ENCODE measurements at regions not wholly inside any gene's neighbourhood (a gene's known extent, or its start where the extent isn't known, plus 50 kb on each side); places are given as distances from the start of the nearest gene placed in this dataset.

DNA sequence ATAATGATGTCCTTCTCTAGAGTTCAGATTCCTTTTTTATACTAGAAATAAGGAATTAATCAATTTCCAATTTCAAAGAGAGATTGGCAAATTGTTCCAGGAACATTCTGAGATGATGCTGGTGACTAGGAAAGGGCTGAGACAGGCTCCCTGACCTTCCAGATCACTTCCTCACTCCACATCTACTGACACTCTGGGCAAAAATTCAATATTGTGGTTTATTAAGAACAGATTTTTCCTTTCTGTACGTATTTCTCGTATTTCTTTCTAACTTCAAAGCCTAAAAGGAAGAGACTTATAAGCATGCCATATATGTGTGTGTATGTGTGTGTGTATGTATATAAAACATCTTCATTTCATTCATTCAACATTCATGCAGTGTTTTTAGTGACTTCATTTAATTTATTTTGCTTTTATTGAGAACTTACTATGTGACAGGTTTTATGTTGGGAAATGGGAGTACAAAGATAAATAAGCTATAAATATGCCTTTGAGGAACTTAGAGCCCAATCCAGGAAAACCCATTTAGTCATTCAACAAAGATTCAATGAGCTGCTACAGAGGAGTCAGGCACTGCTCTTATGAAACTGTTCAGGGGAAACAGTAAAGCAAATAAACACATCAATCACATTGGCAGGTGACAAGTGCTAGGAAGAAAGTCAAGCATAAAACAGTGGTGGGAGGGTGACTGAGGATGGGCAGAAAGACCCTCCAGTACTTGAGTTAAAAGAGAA is 137.9 kb downstream of the RDH14 start:
- Histone ChIP-seq H3K4me1 (ENCODE audit: control insufficient read depth, low read length) (no peaks in the 10 kb centered on the region), H3K36me3 (ENCODE audit: control insufficient read depth, low read length) (no peaks in the 10 kb centered on the region), H3K27me3 (ENCODE audit: control insufficient read depth, low read length) (no peaks in the 10 kb centered on the region), H3K79me2 (ENCODE audit: control insufficient read depth, low read length) (no peaks in the 10 kb centered on the region), H3K27ac (ENCODE audit: low read depth, low read length) (no peak overlapping the region), H3K9me2 (replicated peaks; ENCODE audit: control insufficient read depth, low read length) (no peaks in the 10 kb centered on the region), H4K20me1 (ENCODE audit: control insufficient read depth, insufficient read depth, low read depth, low read length) (no peaks in the 10 kb centered on the region), H3K4me3 (ENCODE audit: low read length) (no peak overlapping the region), H3F3A (ENCODE audit: control insufficient read depth, insufficient read depth) (no peaks in the 10 kb centered on the region), H3K4me2 (ENCODE audit: low read length) (no peak overlapping the region), H3K9me3 (ENCODE audit: control insufficient read depth, insufficient read depth, low read length) (no peaks in the 10 kb centered on the region)
- TF ChIP-seq EZH2phosphoT487 (IDR thresholded peaks at IDR 0.05; ENCODE audit: borderline replicate concordance, low read length) (no peak), CTCF (IDR thresholded peaks at IDR 0.05; ENCODE audit: low read depth, low read length, poor library complexity, severe bottlenecking) (no peak)

DNA sequence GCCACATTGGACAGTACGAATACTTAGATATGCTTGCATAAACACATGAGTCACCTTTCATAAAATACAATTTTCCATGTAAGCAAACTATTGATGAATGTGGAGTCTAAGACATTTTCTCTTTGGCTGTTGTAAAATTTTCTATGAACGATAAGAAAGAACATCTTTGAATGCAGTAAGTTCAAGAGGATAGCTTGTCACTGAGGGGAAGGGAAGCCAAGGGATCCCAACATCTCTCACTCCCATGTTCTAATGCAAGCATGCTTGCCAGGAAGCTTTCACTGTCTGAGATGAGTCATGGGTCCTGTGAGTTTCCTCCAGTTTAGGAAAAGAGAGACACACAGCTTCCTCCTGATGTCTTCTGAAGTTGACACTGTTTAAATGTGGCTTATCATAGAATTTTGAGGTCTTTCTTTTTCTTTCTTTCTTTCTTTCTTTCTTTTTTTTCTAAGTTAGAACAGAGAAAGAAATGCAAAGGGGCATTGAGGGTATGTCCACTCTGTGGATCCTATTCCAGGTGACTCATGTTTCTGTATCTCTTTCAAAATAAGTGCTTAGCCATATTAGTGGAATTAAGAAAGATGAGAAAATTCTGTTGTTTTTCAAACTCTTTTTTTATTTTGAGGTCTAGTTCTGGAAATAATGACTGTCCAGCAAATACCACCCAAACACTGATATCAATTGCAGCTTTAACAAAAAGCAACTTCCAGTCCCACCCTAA is 146.6 kb downstream of the RDH14 start:
- H3K27ac ChIP-seq (ENCODE audit: low read depth, low read length) = no peak overlapping the region

GRCh38 chr2:18412980-18413675 is 147.3 kb downstream of the RDH14 start:
- no peaks in the 10 kb centered on the region for H3K79me2 ChIP-seq (ENCODE audit: control insufficient read depth, low read length)
- no peak overlapping the region for H3K27ac ChIP-seq (ENCODE audit: low read depth, low read length)
- peaks cover 3% of the 10 kb centered on the region; the same call in 1 of the 2 replicates for H3K27me3 ChIP-seq (ENCODE audit: control insufficient read depth, low read length)
- H3K4me2 ChIP-seq (ENCODE audit: low read length) = no peak overlapping the region
- no peak overlapping the region for H3K4me3 ChIP-seq (ENCODE audit: low read length)
- H3K9me3 ChIP-seq (ENCODE audit: control insufficient read depth, insufficient read depth, low read length) = no peaks in the 10 kb centered on the region
- H3K4me1 ChIP-seq (ENCODE audit: control insufficient read depth, low read length) = no peaks in the 10 kb centered on the region
- TF ChIP-seq CTCF (IDR thresholded peaks at IDR 0.05; ENCODE audit: low read depth, low read length, poor library complexity, severe bottlenecking) (no peak), EZH2phosphoT487 (IDR thresholded peaks at IDR 0.05; ENCODE audit: borderline replicate concordance, low read length) (no peak)
- no peaks in the 10 kb centered on the region for H3K36me3 ChIP-seq (ENCODE audit: control insufficient read depth, low read length)
- H3F3A ChIP-seq (ENCODE audit: control insufficient read depth, insufficient read depth) = no peaks in the 10 kb centered on the region
- no peaks in the 10 kb centered on the region for H4K20me1 ChIP-seq (ENCODE audit: control insufficient read depth, insufficient read depth, low read depth, low read length)
- H3K9me2 ChIP-seq (replicated peaks; ENCODE audit: control insufficient read depth, low read length) = no peaks in the 10 kb centered on the region

More for the DNA sequence above, 146.6 kb downstream of the RDH14 start:
- Histone ChIP-seq H3K36me3 (ENCODE audit: control insufficient read depth, low read length) (no peaks in the 10 kb centered on the region), H3K4me3 (ENCODE audit: low read length) (no peak overlapping the region), H3F3A (ENCODE audit: control insufficient read depth, insufficient read depth) (no peaks in the 10 kb centered on the region), H3K9me3 (ENCODE audit: control insufficient read depth, insufficient read depth, low read length) (no peaks in the 10 kb centered on the region), H3K27me3 (ENCODE audit: control insufficient read depth, low read length) (peaks cover 3% of the 10 kb centered on the region; the same call in 1 of the 2 replicates), H3K4me2 (ENCODE audit: low read length) (no peak overlapping the region), H3K79me2 (ENCODE audit: control insufficient read depth, low read length) (no peaks in the 10 kb centered on the region), H3K4me1 (ENCODE audit: control insufficient read depth, low read length) (no peaks in the 10 kb centered on the region), H3K9me2 (replicated peaks; ENCODE audit: control insufficient read depth, low read length) (no peaks in the 10 kb centered on the region), H4K20me1 (ENCODE audit: control insufficient read depth, insufficient read depth, low read depth, low read length) (no peaks in the 10 kb centered on the region)
- TF ChIP-seq CTCF (IDR thresholded peaks at IDR 0.05; ENCODE audit: low read depth, low read length, poor library complexity, severe bottlenecking) = no peak
- TF ChIP-seq EZH2phosphoT487 (IDR thresholded peaks at IDR 0.05; ENCODE audit: borderline replicate concordance, low read length) = no peak
